ENCODE measurements at regions not wholly inside any gene's neighbourhood (a gene's known extent, or its start where the extent isn't known, plus 50 kb on each side); places are given as distances from the start of the nearest gene placed in this dataset.

DNA sequence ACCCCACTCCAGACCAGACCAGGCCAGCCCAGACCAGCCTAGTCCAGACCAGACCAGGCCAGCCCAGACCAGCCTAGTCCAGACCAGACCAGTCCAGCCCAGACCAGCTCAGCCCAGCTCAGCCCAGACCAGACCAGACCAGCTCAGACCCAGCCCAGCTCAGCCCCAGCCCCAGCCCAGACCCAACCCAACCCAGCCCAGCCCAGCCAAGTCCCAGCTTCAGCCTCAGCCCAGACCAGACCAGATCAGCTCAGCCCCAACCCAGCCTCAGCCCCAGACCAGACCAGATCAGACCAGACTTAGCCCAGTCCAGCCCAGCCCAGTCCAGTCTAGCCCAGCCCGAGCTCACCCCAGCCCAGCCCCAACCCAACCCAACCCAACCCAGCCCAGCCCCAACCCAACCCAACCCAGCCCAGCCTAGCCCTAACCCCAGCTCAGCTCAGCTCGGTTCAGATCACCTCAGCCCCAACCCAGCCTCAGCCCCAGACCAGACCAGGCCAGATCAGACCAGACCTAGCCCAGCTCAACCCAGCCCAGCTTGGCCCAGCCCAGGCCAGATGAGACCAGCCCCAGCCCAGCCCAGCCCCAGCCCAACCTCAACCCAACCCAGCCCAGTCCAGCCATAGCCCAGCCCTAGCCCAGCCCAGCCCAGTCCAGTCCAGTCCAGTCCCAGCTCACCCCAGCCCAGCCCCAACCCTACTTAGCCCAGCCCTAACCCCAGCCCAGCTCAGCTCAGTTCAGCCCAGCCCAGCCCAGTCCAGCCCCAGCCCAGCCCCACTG is 204.7 kb downstream of the BCL11B start:
- no peak for DNase-seq

DNA sequence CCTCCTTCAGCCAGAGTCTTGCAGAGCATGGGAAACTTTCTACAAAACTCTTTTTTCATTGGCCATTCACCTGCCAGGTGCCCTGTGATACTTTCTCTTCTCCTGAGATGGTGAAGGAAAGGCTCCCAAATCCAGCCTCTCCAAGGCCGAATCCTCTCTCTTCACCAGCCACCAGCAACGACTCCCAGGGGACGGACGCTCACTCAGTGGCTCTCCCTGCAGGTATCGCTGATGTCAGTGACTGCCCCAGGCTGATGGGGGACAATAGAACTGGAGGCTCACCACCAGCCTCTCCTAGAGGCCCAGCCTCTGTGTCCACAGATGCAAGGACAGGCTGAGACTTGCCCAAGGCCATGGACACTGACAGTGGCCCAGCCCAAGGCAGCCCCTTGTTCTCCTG is 204.1 kb downstream of the BCL11B start:
- DNase-seq, result no peak

DNA sequence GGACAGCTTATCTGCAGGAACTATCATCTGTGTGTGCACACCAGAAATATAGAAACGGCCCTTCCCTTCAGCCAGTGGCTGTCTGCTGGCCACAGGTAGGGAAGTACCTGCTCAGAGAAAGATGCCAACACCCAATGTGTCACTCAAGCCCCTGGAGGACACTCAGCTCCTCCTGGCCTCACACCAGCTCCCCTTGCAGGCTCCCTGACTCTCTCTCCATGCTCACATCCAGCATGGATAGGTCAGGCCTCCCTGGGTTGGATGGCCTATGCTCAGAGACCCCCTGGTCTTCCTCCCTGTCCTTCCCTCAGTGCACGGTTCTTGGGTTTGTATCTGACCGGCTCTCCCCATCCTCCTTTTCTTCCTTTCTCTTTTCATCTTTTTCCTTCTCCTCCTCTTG is 202.1 kb downstream of the BCL11B start:
- DNase-seq, result no peak

DNA sequence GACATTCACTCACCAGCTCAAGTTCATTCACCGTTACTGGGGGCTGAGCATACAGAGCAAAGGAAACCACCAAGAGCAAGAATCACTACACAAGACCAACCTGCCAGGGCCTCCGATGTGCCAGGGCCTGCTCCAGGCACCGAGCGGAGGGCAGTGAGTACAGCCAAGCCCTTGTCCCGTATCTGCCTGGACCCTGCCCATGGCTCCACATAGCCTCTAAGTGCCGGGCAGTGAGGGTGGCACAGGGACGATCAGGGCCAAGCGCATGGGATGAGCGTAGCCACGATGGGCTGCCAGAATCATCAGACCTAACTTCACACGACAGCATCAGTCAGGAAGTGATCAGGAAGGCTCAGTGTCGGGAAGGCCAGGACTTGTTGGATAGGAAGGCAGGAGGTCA is 199.6 kb downstream of the BCL11B start:
- no peak for DNase-seq

DNA sequence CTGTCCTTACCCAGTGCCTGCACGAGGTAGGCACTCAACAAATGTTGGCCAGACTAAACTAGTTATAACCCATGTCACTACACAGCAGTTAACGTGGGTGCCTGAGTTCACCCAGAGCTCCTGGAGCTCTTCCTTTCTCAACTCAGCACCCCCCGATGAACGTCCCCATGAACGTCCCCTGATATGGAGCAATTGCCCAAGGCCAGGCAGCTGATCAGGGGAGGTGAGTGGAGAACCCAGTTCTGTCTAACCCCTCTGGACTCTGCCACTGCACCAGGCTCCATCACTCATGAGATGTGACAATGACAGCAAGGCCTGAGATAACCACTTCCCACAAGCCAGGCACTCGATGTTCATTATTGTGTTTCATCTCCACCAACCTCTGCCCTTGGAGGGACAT is 199.0 kb downstream of the BCL11B start:
- no peak for DNase-seq

DNA sequence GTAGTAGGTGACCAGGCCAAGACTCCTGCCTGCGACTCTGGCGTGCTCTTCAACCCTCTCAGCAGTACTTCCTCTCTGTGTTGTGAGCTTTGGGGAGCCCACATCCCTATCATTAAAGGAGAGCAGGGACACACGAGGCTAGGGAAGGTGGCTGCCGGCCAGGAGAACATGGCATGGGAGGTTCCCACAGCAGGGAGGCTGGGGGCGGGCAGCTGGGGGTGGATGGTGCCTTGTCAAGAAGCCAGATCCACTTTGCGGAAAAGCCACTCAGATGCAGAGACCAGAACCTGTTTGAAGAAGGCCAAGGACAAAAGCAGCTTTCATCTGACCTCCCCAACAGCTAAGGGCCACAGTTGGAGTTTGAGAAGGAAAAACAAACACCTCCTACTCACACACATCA is 198.6 kb downstream of the BCL11B start:
- no peak for DNase-seq

DNA sequence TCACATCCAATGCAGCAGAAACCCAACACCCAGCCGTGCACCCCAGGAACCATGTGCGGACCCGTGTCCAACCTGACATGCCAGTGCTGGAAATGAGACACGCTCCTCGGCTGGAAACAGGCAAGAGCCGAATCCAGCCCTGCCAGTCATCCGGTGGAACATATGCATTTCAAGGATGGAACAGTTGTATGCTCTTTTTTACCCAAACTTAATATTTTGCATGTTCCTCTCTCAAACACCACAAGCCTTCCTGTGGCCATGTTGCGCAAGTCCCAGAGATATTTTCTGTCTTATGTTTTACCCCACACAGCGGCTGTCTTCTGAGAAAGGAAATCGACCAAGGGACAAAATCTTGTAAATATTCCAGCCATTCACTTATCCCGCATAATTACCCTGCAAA is 196.9 kb downstream of the BCL11B start:
- peak; percentile 22 to 34 for DNase-seq

DNA sequence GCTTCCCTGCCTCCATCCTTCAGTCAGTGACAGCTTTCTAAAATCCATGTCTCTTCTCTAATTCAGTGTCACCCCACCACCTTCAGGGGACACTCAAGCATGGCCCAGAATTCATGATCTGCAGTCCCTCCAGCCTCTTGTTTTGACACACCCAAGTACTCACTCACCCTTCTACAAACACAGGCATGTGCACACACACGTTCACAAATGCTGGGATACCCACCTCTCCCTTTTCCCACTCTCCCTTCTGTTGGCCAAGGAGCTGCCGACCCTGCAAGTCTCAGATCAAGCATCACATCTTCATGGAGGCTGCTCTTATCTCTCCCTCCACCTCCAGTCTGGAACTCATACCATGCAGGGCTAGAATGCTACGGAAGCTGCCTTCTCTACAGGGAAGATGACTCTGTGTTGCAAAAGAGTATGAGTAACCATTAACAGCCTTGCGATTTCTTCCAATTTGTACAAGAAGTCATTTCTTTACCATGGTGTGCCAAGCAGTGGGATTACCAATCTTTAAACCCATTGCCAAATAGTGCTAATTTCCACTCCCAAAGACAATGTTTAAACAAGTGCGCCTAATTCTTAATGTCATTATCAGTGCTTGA is 196.1 kb downstream of the BCL11B start:
- peak; percentile 63 to 69 for DNase-seq

DNA sequence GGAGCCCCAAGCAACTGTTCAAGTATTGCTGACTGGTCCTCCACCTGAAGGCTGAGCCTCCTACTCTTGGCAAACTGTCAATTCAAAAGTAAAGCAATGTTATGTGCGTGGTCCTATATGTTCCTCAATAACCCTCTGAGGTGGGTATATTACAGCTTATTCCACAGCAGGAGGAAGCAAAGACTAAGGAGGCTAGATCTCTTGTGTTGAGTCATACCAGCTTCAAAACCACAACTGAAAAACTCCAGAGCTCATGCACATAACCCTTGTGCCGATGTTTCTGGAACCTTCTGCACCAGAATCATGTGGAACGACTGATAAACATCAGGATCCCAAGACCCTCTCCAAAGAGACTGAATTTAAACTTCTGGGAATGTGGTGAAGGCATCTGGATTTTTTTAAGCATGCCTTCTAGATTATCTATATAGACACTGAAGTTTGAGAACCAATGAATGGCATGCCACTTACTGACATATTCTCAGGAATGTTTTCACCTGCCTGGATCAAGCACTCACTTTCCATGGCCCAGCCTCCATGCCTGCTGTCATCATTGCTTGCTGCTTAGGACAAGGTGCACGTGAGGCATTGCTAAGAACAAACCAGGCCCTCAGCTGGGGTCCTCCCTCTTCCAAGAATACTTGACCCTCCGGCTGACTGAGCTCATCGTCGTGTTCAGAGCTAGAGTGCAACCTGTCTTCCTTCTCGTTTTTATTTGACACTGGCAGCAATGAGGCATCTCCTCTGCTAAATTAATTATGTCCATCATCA is 194.7 kb downstream of the BCL11B start:
- peak; percentile 51 to 57 for DNase-seq

DNA sequence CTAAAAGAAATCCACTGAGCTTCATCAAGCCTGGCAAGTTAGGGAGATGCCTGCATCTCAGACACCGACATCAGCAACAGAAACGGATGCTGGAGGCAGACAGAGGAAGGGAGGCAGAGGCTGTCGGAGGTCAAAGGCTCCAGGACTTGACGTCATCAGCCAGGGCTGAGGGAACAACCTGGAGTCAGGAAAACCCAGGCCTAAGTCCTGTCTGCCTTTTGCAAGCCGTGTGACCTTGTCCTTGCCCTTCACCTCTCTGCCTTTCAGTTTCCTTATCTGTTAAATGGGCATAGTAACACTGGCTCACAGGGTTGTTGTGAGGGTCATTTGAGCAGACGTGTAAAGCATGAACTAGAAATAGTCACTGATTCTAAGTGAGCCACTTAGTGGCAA is 194.2 kb downstream of the BCL11B start:
- DNase-seq, result no peak

DNA sequence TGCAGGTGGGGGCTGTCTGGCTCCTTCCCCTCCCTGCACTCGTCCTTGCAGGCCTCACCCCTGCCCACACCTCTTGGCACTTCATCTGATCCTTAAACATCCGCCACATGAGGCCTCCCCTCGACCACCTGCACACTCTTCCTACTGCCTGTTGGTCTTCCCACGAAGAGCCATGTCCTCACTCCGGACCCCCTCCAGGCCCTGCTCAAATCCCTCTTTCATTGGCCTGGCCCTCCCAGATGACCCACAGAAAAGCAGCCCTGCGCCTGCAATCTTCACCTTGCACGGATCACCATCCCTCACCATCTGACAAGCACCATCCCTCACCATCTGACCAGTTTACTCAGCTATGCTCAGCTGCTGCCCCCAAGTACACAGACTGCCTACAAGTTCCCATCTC is 193.6 kb downstream of the BCL11B start:
- no peak for DNase-seq

DNA sequence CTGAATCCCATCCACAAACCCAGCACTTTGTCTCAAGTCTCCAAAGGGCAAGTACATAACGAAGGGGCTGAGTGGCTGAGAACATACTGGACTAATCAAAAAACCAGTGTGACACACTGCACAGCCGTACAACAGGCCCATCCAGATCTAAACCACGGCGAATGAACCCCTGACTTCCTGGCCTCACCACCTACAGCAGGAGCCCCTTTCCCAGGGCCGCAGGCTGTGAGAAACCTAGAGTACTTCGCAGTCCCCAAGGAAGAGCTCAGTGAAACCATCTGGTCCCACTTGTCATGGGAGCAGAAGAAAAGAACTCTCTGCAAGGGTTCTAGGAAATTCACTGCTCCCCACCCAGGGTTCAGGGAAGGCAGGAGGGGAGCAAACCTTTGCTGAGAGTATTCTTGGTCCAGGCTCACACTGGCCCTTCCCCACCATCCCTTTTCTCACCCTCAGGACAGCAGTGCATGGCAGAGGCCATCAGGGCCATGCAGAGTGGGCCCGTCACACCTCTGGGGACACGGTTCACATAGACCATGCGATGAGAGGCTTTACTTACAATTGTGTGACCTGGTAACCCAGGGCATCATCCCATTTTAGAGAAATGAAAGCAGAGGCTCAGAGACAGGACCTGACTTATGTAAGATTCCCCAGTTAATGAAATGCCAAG is 192.8 kb downstream of the BCL11B start:
- no peak for DNase-seq

DNA sequence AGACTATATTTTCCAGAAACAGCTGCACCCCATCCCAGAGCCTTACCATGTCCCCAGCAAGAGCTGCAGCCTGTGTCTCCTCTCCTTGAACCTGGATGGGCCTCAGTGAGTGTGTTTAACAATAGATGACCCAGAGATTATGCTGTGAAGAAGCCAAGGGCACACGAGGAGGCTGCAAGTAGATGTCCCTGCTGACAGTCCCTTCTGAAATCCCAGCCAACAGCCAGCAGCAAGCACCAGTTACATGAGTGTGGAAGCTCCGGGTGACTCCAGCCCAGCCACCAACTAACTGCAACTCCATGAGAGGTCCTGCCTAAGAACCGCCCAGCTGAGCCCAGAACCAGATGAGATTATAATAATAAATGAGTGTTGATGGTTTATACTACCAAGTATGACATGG is 191.7 kb downstream of the BCL11B start:
- no peak for DNase-seq

DNA sequence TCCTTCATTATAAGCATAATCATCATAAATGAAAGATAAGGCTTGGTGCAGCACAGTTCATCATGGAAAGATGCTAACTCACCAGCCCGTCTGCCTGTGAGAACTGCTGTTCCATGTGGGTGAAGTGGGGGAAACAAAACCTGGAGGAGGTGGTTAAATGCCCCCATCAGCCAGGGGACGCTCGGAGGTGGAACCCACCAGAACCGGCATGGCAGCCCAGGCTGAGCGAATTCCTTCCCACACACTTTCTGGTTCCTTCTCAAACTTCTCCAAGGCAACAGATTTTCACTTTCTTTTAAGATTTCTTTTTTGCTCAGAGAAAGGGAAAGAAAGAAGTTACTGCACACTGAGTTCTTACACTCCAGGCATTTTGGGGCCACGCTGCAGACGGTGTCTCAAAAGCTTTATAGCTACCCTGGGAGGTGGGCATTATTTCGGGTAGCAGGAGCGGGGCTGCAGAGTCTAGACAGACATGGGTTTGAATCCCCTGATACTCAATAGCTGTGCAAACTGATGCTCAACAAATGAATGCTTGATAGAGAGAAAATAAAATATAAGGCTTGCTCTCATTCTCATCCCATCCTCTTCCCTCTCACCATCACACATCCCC is 190.7 kb downstream of the BCL11B start:
- DNase-seq, result peak in 1 of 2 donors; percentile 3

DNA sequence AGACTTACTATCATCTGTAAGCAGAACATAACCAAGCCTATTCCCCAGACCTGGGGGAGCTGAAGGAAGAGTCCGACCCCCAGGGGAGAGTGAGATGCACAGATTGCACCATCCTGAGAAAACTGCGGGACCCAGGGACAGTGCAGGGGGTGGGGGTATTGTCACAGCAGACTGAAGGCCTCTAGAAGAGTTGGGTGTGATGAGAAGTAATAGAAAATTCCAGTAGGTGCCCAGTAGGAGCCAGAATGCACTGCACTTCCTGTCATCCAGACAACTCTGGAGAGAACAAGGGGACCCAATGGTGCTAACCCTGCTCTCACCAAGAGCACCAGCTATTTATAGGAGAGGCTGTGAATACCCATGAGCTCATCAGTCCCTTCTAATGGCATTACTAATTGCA is 190.1 kb downstream of the BCL11B start:
- no peak for DNase-seq

DNA sequence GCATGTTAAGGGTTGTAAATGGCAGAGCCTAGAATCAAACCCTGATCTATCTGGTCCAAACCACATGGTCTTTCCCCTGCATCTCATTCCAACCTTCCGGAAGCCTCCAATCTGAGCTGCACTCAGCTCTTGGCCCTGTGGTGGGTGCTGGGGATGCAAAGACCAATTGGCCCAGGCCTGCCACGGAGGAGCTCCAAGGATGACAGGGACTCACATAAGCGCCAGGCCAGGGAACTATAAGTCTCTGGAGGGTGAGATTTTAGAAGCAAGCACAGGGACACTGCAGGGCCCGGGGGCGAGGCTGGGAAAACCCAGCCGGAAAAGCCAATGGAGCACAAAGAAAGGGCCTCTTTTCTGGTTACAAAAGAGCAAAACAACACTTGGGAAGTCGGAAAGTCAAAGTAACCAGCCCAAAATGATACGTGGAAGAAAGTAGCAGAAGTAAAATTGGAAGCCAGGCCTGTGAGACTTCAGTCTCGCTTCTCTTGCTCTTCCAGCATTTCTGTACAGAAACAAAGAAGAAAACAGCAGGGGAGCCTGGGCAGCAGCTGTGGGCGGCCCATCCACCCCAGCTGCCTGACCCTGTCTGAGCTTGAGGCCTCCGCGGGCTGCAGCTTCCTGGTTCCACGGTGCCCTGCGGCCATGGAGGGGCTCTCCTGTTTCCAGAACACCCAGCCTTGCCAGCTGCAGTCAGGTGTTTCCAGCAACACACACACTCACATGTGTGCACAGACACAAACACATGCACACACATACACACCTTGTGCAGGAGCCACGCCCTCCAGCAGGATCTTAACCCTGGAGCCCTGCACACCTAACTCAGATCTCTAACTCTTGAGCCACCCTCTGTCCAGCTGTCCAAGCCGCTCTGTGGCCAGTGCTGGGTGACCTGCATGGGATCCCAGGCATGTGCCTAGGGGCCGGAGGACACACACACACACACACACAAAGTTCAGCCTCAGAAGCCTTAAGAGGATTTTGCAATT is 178.2 kb downstream of the BCL11B start:
- no peak for DNase-seq

DNA sequence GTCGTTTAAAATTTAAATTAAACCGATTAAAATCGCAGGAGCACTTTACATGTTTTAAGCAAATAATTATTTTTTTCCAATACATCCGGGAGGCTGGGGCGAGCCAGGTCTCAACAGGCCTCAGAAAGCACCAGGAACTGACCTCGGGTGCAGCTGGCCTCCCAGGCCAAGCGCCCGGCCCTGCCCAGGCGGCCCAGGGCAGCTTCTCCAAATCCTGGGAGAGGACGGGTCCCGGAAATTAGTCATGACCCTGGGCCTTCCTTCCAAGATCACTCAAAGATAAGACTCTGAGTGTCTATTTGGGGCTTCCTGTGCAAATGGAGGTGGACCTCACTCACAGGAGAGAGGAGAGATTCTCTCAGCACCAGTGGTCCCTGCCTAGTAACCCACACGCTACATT is 177.1 kb downstream of the BCL11B start:
- no peak for DNase-seq

DNA sequence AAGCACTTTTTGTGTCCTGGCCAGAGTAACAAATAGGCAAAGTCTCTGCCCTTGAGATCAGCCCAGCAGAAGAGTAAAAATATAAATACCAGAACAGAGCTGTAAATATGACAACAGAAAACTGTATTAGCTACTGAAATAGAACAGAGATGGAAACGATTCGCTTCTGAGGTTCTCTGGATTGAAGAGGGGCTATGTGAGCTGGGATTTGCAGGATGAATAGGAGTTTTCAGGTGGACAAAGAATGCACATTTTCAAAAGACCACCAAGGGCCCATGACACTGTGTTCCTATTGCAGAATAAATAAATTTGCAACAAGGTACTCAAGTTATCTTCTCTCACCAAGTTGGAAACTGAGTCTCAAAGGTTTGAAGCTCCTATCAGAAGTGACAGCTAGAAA is 176.6 kb downstream of the BCL11B start:
- DNase-seq, result no peak

DNA sequence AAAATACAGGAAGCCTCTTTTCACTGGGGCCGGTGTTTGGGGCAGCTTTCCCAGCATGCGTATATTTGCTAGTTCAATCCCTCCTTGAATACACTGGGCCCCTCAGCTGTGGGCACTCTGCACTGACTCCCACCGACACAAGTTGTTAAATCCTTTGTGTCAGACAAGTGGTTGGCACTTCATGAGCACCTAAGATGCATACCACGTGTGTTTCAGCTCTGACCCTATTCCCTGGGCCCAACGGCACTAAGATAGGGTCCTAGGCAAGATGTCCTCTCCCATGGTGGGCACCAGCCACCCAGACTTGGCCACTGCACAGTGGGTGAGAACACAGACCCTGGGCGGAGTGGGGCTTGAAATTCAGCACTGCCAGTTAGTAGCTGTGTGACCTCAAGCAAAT is 173.8 kb downstream of the BCL11B start:
- no peak for DNase-seq

DNA sequence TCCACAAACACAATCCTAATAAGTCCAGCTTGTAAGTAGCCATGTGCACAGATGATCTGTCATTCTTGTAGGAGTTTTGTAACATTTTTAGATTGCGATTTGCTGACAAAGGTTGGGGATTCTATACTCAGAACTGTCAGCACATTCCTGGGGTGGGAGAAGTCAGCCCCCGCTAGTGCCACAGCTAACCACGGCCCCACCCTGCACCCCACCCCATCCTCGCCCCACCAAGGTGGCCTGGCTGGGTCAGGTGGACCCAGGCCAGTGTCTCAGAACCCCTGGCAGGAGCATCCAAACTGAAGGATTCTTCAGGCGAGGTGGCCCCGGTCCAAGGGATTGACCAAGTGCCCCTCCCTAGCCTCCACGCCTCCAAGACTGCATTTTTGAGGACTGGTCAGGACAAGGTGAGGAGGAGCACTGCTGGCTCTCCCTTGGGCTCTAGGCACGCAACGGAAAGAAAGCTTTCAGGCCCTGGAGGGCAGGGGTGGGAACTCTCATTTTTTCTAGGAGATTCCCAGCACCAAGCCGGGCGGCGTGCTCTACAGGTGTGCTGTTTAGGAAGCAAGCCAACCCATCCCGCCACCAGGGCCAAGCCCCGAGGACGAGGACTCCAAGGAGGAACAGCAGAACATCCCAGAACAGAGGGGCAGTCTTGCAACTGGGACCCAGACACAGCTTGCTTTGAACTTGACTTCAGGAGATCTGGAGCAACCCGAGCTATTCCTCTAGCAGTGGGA is 172.8 kb downstream of the BCL11B start:
- no peak for DNase-seq

All from inflammatory macrophage treated with lipopolysaccharide for 1 hour (primary cell).